ENCODE measurements at regions not wholly inside any gene's neighbourhood (a gene's known extent, or its start where the extent isn't known, plus 50 kb on each side); places are given as distances from the start of the nearest gene placed in this dataset.

- no peak for ATAC-seq (ENCODE audit: poor library complexity)
- intact Hi-C loops (cut with DNase I) = no loop called here
- DNase-seq = no peak
Observed at GRCh38 chr12:32039917-32040575, 66.6 kb upstream of the BICD1 start.

- intact Hi-C loops (cut with DNase I) = no loop called here
- no peak for DNase-seq
- ATAC-seq (ENCODE audit: poor library complexity) = no peak
Observed at GRCh38 chr12:32043928-32044549, 62.6 kb upstream of the BICD1 start.

GRCh38 chr12:32047357-32048212, 59.1 kb upstream of the BICD1 start:
- ATAC-seq (ENCODE audit: poor library complexity) = no peak
- intact Hi-C loops (cut with DNase I) = no loop called here
- DNase-seq = no peak

- DNase-seq = no peak
- intact Hi-C loops (cut with DNase I) = no loop called here
- no peak for ATAC-seq (ENCODE audit: poor library complexity)
Observed at GRCh38 chr12:32048791-32049190, 57.9 kb upstream of the BICD1 start.

GRCh38 chr12:32049956-32050355, 56.7 kb upstream of the BICD1 start:
- ATAC-seq (ENCODE audit: poor library complexity) (no peak), DNase-seq (no peak)
- intact Hi-C loops (cut with DNase I) = loop anchor here (10.0 kb wide), 1 partner anchor 255 kb away; a partner anchor contains a TSS

GRCh38 chr12:32051511-32052211, 55.0 kb upstream of the BICD1 start:
- intact Hi-C loops (cut with DNase I) = loop anchor here (10.0 kb wide), 1 partner anchor 257 kb away; a partner anchor contains a TSS
- no peak for DNase-seq
- peak; percentile 81 for ATAC-seq (ENCODE audit: poor library complexity)

- ATAC-seq (ENCODE audit: poor library complexity) = peak; percentile 39
- intact Hi-C loops (cut with DNase I) = loop anchor here (10.0 kb wide), 1 partner anchor 257 kb away; a partner anchor contains a TSS
- no peak for DNase-seq
Observed at GRCh38 chr12:32052212-32052713, 54.4 kb upstream of the BICD1 start.

GRCh38 chr12:32053881-32054624, 52.6 kb upstream of the BICD1 start:
- intact Hi-C loops (cut with DNase I) = loop anchor here (10.0 kb wide), 1 partner anchor 259 kb away; a partner anchor contains a TSS
- ATAC-seq (ENCODE audit: poor library complexity) = no peak
- DNase-seq = no peak
